NCI-H226 (cell line): ENCODE measurements at regions not wholly inside any gene's neighbourhood (a gene's known extent, or its start where the extent isn't known, plus 50 kb on each side); places are given as distances from the start of the nearest gene placed in this dataset.
"Not testable (repeated sequence)": the region's sequence is repeated elsewhere in the genome, so short reads cannot be mapped to it uniquely, and the experiment has no call there.

Experiments
- DNase-seq: peaks from one replicate; pipeline ENCODE4 v3.0.0-alpha.2; 2015

GRCh38 chr4:1589098-1589497, 95.0 kb downstream of the FAM53A start:
- no peak for DNase-seq

GRCh38 chr4:1588306-1588705, 95.8 kb downstream of the FAM53A start:
- DNase-seq = no peak

- no peak for DNase-seq
Observed at GRCh38 chr4:1584498-1584897, 99.6 kb downstream of the FAM53A start.

- DNase-seq = no peak
Observed at GRCh38 chr4:1583859-1584258, 100.3 kb downstream of the FAM53A start.

- DNase-seq = no peak
Observed at GRCh38 chr4:1583051-1583785, 100.9 kb downstream of the FAM53A start.

GRCh38 chr4:1582227-1582626, 101.9 kb downstream of the FAM53A start:
- no peak for DNase-seq

GRCh38 chr4:1581164-1581894, 102.8 kb downstream of the FAM53A start:
- peak; percentile 68 for DNase-seq

GRCh38 chr4:1580692-1581012, 103.5 kb downstream of the FAM53A start:
- DNase-seq = not testable (repeated sequence)

GRCh38 chr4:1579901-1580691, 104.0 kb downstream of the FAM53A start:
- DNase-seq = peak; percentile 68

GRCh38 chr4:1579001-1579900, 104.9 kb downstream of the FAM53A start:
- peak; percentile 84 for DNase-seq

- DNase-seq = no peak
Observed at GRCh38 chr4:1578251-1578773, 105.8 kb downstream of the FAM53A start.

- no peak for DNase-seq
Observed at GRCh38 chr4:1577822-1578217, 106.3 kb downstream of the FAM53A start.

GRCh38 chr4:1576961-1577821, 106.9 kb downstream of the FAM53A start:
- no peak for DNase-seq

- DNase-seq = no peak
Observed at GRCh38 chr4:1576304-1576960, 107.7 kb downstream of the FAM53A start.

GRCh38 chr4:1575418-1576303, 108.5 kb downstream of the FAM53A start:
- DNase-seq = no peak

GRCh38 chr4:1574601-1575417, 109.3 kb downstream of the FAM53A start:
- no peak for DNase-seq

- no peak for DNase-seq
Observed at GRCh38 chr4:1573830-1574459, 110.2 kb downstream of the FAM53A start.

- DNase-seq = no peak
Observed at GRCh38 chr4:1572964-1573720, 111.0 kb downstream of the FAM53A start.
